SK-N-SH (cell line): ENCODE measurements at regions not wholly inside any gene's neighbourhood (a gene's known extent, or its start where the extent isn't known, plus 50 kb on each side); places are given as distances from the start of the nearest gene placed in this dataset.

Experiments used
- CTCF ChIA-PET: fragments of 300-600, 350-600 bp; formaldehyde crosslinking; extraction: SDS; loops from one replicate; lab custom pipeline; 2021; lab: Yijun Ruan, JAX
- POLR2A ChIA-PET: fragments of 350-600 bp; sonication (Branson Sonifier 250); formaldehyde crosslinking; extraction: SDS; loops from one replicate; lab custom pipeline; 2020; ENCODE audit warnings: antibody characterized with exemption, inconsistent platforms; lab: Yijun Ruan, JAX
- DNase-seq: peaks from one replicate; pipeline ENCODE4 v3.0.0; 2012
- H2AFZ ChIP-seq: fragments of 200-600 bp; sonication (generic); 2 replicates; pipeline ENCODE4 v1.8.1; 2016; ENCODE audit warnings: antibody characterized with exemption, mild to moderate bottlenecking, low read depth
- H3F3A ChIP-seq: fragments of 200-600 bp; sonication (generic); replicated peaks from 2 replicates; pipeline ENCODE3; 2016; ENCODE audit warnings: antibody characterized with exemption, mild to moderate bottlenecking; ENCODE audit not compliant: insufficient read depth
- H3K27ac ChIP-seq, 2 experiments: fragments of 200-500 bp in 1 of 2; fragments of 200-600 bp in 1 of 2; sonication (Bioruptor generic) in 1 of 2; sonication (generic), shearing (Covaris generic) in 1 of 2; 2 replicates each; pipeline versions ENCODE4 v1.5.1 to v1.6.1; 2014 to 2016; ENCODE audit warnings: low read depth in 2 of 2, inconsistent platforms in 1 of 2, low read length in 1 of 2, mild to moderate bottlenecking in 1 of 2, mixed read lengths in 1 of 2
- H3K27me3 ChIP-seq: fragments of 200-600 bp; sonication (generic), shearing (Covaris generic); 2 replicates; pipeline ENCODE4 v1.6.1; 2016; ENCODE audit warnings: mixed run types; ENCODE audit not compliant: insufficient read depth
- H3K36me3 ChIP-seq, 2 experiments: fragments of 200-500 bp in 1 of 2; fragments of 200-600 bp in 1 of 2; sonication (Bioruptor generic) in 1 of 2; sonication (generic) in 1 of 2; replicated peaks in 1 of 2; 2 replicates each; pipeline versions ENCODE3 to v1.5.1; 2014 to 2016; ENCODE audit warnings: low read length in 1 of 2, mild to moderate bottlenecking in 1 of 2; ENCODE audit not compliant: insufficient read depth in 2 of 2, control insufficient read depth in 1 of 2
- H3K4me1 ChIP-seq, 2 experiments: fragments of 200-500 bp in 1 of 2; fragments of 200-600 bp in 1 of 2; sonication (Bioruptor generic) in 1 of 2; sonication (generic), shearing (Covaris generic) in 1 of 2; 2 replicates each; pipeline versions ENCODE4 v1.5.1 to v1.6.1; 2014 to 2016; ENCODE audit warnings: low read depth in 1 of 2, low read length in 1 of 2, mixed run types in 1 of 2; ENCODE audit not compliant: insufficient read depth in 2 of 2, control insufficient read depth in 1 of 2
- H3K4me2 ChIP-seq: fragments of 200-600 bp; sonication (generic), shearing (Covaris generic); 2 replicates; pipeline ENCODE4 v1.6.1; 2017; ENCODE audit warnings: mixed run types
- H3K4me3 ChIP-seq, 2 experiments: fragments of 200-500 bp in 1 of 2; fragments of 200-600 bp in 1 of 2; sonication (Bioruptor generic) in 1 of 2; sonication (generic), shearing (Covaris generic) in 1 of 2; 2 replicates each; pipeline versions ENCODE4 v1.5.1 to v1.8.1; 2014 to 2016; ENCODE audit warnings: low read depth in 2 of 2, inconsistent platforms in 1 of 2, low read length in 1 of 2, mild to moderate bottlenecking in 1 of 2, mixed read lengths in 1 of 2, moderate library complexity in 1 of 2
- H3K79me2 ChIP-seq: fragments of 200-600 bp; sonication (generic); 2 replicates; pipeline ENCODE4 v1.8.1; 2017; ENCODE audit warnings: mild to moderate bottlenecking; ENCODE audit not compliant: insufficient read depth
- H3K9ac ChIP-seq: fragments of 200-600 bp; sonication (generic); 2 replicates; pipeline ENCODE4 v1.6.1; 2017; ENCODE audit warnings: mixed run types
- H3K9me2 ChIP-seq: fragments of 200-600 bp; sonication (generic); 2 replicates; pipeline ENCODE4 v1.6.1; 2017; ENCODE audit warnings: mixed run types
- H3K9me3 ChIP-seq: fragments of 200-600 bp; sonication (generic); 2 replicates; pipeline ENCODE4 v1.6.1; 2017; ENCODE audit warnings: mixed run types, mild to moderate bottlenecking, moderate library complexity
- H4K20me1 ChIP-seq: fragments of 200-600 bp; sonication (generic); 2 replicates; pipeline ENCODE4 v1.6.1; 2017; ENCODE audit warnings: mild to moderate bottlenecking, mixed run types; ENCODE audit not compliant: insufficient read depth
- CHD2 ChIP-seq: fragments of 150-350 bp; IDR thresholded peaks from 2 replicates; pipeline ENCODE4 v1.6.1; 2018; ENCODE audit warnings: low read length; ENCODE audit not compliant: partially characterized antibody
- ELF1 ChIP-seq: IDR thresholded peaks from 2 replicates; pipeline ENCODE4 v1.4.0; 2012
- EP300 ChIP-seq, 2 experiments: IDR thresholded peaks; 2 replicates each; pipeline versions ENCODE4 v1.4.0 to v1.6.1; 2012; ENCODE audit warnings: borderline replicate concordance in 1 of 2, low read depth in 1 of 2, low read length in 1 of 2
- FOXJ3 ChIP-seq: sonication (generic); formaldehyde crosslinking; IDR thresholded peaks from 2 replicates; pipeline ENCODE4 v1.5.1; 2020; ENCODE audit warnings: mild to moderate bottlenecking, missing genetic modification reagents
- GATA2 ChIP-seq: sonication (generic); formaldehyde crosslinking; IDR thresholded peaks from 2 replicates; pipeline ENCODE4 v1.5.0; 2020; ENCODE audit warnings: mild to moderate bottlenecking, missing genetic modification reagents
- MEF2A ChIP-seq: IDR thresholded peaks from 2 replicates; pipeline ENCODE4 v1.4.0; 2012; ENCODE audit warnings: low read depth, borderline replicate concordance
- NFIC ChIP-seq: IDR thresholded peaks from 2 replicates; pipeline ENCODE4 v1.4.0; 2012; ENCODE audit warnings: borderline replicate concordance
- NRF1 ChIP-seq: IDR thresholded peaks from 2 replicates; pipeline ENCODE4 v1.6.1; 2012; ENCODE audit warnings: low read depth, mild to moderate bottlenecking, low read length
- POLR2AphosphoS5 ChIP-seq: IDR thresholded peaks from 2 replicates; pipeline ENCODE4 v1.6.1; 2012; ENCODE audit warnings: low read depth, low read length
- RCOR1 ChIP-seq: fragments of 150-350 bp; IDR thresholded peaks from 2 replicates; pipeline ENCODE4 v1.6.1; 2017; ENCODE audit warnings: antibody characterized with exemption, low read length
- RFX5 ChIP-seq: IDR thresholded peaks from 2 replicates; pipeline ENCODE4 v1.6.1; 2012; ENCODE audit warnings: mild to moderate bottlenecking, improper control_type of control experiment, low read length
- SIN3A ChIP-seq: IDR thresholded peaks from 2 replicates; pipeline ENCODE4 v1.6.1; 2012; ENCODE audit warnings: low read depth, mild to moderate bottlenecking, low read length, moderate library complexity, borderline replicate concordance
- TAF1 ChIP-seq: IDR thresholded peaks from 2 replicates; pipeline ENCODE4 v1.6.1; 2012; ENCODE audit warnings: low read depth, mild to moderate bottlenecking, low read length, moderate library complexity, borderline replicate concordance
- TCF12 ChIP-seq: IDR thresholded peaks from 2 replicates; pipeline ENCODE4 v1.4.0; 2012
- WGBS: methylation state at CpG from one replicate; pipeline ENCODE4 v1.1.6; 2017; ENCODE audit warnings: low lambda C conversion rate; 5-methylcytosine and 5-hydroxymethylcytosine counted together
- TF ChIP-seq, protein P1 (sequence below): IDR thresholded peaks from 2 replicates; pipeline ENCODE4 v1.4.0; 2012; ENCODE audit warnings: low read depth, borderline replicate concordance
- TF ChIP-seq, protein P2 (sequence below): IDR thresholded peaks from 2 replicates; pipeline ENCODE4; 2012

DNA sequence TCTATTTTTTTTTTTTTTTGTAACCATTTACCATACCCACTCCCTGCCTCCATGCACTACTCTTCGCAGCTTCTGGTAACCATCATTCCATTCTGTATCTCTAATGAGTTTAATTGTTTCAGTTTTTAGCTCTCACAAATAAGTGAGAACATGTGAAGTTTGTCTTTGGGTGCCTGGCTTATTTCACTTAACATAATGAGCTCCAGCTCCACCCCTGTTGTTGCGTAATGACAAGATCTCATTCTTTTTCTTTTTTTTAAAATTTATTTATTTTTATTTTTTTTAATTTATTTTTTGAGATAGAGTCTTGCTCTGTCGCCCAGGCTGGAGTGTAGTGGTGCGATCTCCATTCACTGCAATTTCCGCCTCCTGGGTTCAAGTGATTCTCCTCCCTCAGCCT, 142.3 kb upstream of the PCLO start:
- CTCF ChIA-PET = interaction anchor here (3.5 kb wide), 1 partner anchor 13 kb away, joined by 9 read pairs; no protein-coding TSS in a partner anchor
- 89% methylated on average over 5 of the region's 5 CpGs for WGBS
- no peak overlapping the region for H2AFZ ChIP-seq

DNA sequence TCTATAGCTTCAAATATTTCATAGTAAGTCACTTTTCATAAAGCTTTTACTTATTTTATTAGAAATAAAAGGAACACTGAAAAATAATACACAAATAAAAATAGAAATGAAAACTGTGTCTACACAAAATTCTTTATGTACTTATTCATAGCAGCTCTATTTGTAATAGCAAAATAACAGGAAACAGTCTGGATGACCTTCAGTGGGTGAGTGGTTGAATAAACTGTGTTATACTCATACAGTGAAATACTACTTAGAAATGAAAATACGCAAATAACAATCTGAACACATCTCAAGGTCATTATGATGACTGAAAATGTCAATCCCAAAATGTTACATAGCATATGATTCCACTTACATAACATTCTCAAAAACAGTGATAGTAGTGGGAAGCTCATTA, 138.7 kb upstream of the PCLO start:
- H3K4me2 ChIP-seq = no peak overlapping the region
- 84% methylated on average over 1 of the region's 1 CpG for WGBS
- H3K27ac ChIP-seq = no peak overlapping the region
- no peaks in the 10 kb centered on the region for H3K9me3 ChIP-seq
- H3K36me3 ChIP-seq = no peaks in the 10 kb centered on the region
- no peaks in the 10 kb centered on the region for H3K79me2 ChIP-seq
- H3K4me3 ChIP-seq = no peak overlapping the region
- no peak overlapping the region for H3K9ac ChIP-seq
- CTCF ChIA-PET = interaction anchor here (1.4 to 2.8 kb wide), 3 partner anchors 11 to 30 kb away, joined by 3 to 7 read pairs (median 3); no protein-coding TSS in a partner anchor
- POLR2A ChIA-PET = no interaction called here
- peak overlapping the region; percentile 0; the same call in 1 of the 2 replicates for H2AFZ ChIP-seq
- H4K20me1 ChIP-seq = no peaks in the 10 kb centered on the region
- H3K9me2 ChIP-seq = no peaks in the 10 kb centered on the region
- no peak for DNase-seq
- TF ChIP-seq CHD2 = no peak
- no peak for TF ChIP-seq FOXJ3 (CRISPR knock-in tag)
- TF ChIP-seq NRF1 = no peak
- no peak for TF ChIP-seq GATA2 (CRISPR knock-in tag)
- TF ChIP-seq NFIC = no peak
- TF ChIP-seq MEF2A = no peak
- TF ChIP-seq TCF12 = no peak
- no peak for TF ChIP-seq RCOR1
- TF ChIP-seq POLR2AphosphoS5 = no peak
- no peak for TF ChIP-seq SIN3A
- TF ChIP-seq RFX5 = no peak
- TF ChIP-seq EP300 (IDR thresholded peaks at IDR 0.05; ENCODE audit: borderline replicate concordance in 1 of 2, low read depth in 1 of 2, low read length in 1 of 2) = no peak
- H3F3A ChIP-seq = no peaks in the 10 kb centered on the region
- H3K4me1 ChIP-seq = peaks cover 0 to 7% of the 10 kb centered on the region in 2 experiments; a peak in 2 of 4 replicates
- H3K27me3 ChIP-seq = no peaks in the 10 kb centered on the region

More for the DNA sequence above, 142.3 kb upstream of the PCLO start:
- no peaks in the 10 kb centered on the region for H4K20me1 ChIP-seq
- POLR2A ChIA-PET = interaction anchor here (0.7 kb wide), 1 partner anchor 14 kb away, joined by 6 read pairs; no protein-coding TSS in a partner anchor
- TF ChIP-seq, protein P1, sequence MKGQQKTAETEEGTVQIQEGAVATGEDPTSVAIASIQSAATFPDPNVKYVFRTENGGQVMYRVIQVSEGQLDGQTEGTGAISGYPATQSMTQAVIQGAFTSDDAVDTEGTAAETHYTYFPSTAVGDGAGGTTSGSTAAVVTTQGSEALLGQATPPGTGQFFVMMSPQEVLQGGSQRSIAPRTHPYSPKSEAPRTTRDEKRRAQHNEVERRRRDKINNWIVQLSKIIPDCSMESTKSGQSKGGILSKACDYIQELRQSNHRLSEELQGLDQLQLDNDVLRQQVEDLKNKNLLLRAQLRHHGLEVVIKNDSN = no peak
- TF ChIP-seq ELF1 (no peak), TAF1 (no peak), NFIC (no peak)
- TF ChIP-seq, protein P2, sequence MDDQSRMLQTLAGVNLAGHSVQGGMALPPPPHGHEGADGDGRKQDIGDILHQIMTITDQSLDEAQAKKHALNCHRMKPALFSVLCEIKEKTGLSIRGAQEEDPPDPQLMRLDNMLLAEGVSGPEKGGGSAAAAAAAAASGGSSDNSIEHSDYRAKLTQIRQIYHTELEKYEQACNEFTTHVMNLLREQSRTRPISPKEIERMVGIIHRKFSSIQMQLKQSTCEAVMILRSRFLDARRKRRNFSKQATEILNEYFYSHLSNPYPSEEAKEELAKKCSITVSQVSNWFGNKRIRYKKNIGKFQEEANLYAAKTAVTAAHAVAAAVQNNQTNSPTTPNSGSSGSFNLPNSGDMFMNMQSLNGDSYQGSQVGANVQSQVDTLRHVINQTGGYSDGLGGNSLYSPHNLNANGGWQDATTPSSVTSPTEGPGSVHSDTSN = no peak
- TF ChIP-seq, all 33 proteins: peak for 0
- no peak overlapping the region for H3K4me3 ChIP-seq
- no peaks in the 10 kb centered on the region for H3K79me2 ChIP-seq
- H3K27ac ChIP-seq = no peak overlapping the region
- no peaks in the 10 kb centered on the region for H3K27me3 ChIP-seq
- no peak overlapping the region for H3K9ac ChIP-seq
- no peak for DNase-seq
- no peaks in the 10 kb centered on the region for H3F3A ChIP-seq
- H3K36me3 ChIP-seq = no peaks in the 10 kb centered on the region
- no peak overlapping the region for H3K4me2 ChIP-seq
- no peaks in the 10 kb centered on the region for H3K9me3 ChIP-seq
- H3K9me2 ChIP-seq = no peaks in the 10 kb centered on the region
- peaks cover 0 to 7% of the 10 kb centered on the region in 2 experiments; a peak in 2 of 4 replicates for H3K4me1 ChIP-seq
